Activated naive CD8-positive, alpha-beta T cell treated with anti-CD3 and anti-CD28 coated beads, Interleukin-2, amount 50 U/mL, for 24 hours (primary cell): ENCODE measurements at regions not wholly inside any gene's neighbourhood (a gene's known extent, or its start where the extent isn't known, plus 50 kb on each side); places are given as distances from the start of the nearest gene placed in this dataset.

Experiments
- ATAC-seq: fragments of 150-1000 bp; cut with Tn5 transposase; one replicate; pipeline ENCODE4 v1.10.0; 2021
- DNase-seq: peaks from one replicate; pipeline ENCODE4 v3.0.0; 2021
- H3K27ac Mint-ChIP-seq: one replicate; pipeline ENCODE4 v1.8.0; 2021; ENCODE audit warnings: mild to moderate bottlenecking, mixed read lengths
- H3K27me3 Mint-ChIP-seq: one replicate; pipeline ENCODE4 v1.8.0; 2021; ENCODE audit warnings: mixed read lengths
- H3K36me3 Mint-ChIP-seq: one replicate; pipeline ENCODE4 v1.8.0; 2021; ENCODE audit warnings: low read depth, mixed read lengths
- H3K4me1 Mint-ChIP-seq: one replicate; pipeline ENCODE4 v1.8.0; 2021; ENCODE audit warnings: mixed read lengths
- H3K4me3 Mint-ChIP-seq: one replicate; pipeline ENCODE4 v1.8.0; 2021; ENCODE audit warnings: mild to moderate bottlenecking, moderate library complexity, mixed read lengths
- H3K9me3 Mint-ChIP-seq: one replicate; pipeline ENCODE4 v1.8.0; 2021; ENCODE audit warnings: mixed read lengths

DNA sequence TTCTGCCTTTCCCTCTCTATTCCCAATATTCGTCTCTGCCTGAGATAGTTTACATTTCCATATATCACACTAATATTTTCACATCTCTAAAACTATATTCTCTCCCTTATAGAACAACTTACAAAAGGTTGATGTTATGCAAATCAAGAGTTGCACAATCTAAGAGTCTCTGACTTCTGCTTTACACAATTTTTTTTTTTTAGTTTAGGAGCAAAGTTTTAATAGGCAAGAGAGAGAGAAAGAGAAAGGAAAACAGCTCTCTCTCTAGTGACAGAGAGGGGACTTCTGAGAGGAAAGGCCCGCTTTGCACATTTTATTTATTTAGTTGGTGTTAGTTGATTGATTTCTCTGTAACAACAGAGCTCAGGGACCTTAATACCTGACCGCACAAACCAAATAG lies 380.2 kb downstream of the TXNL1 start:
- ATAC-seq (no peak), DNase-seq (no peak)
- Mint-ChIP-seq H3K27ac (no peak overlapping the region), H3K4me1 (peaks cover 7% of the 10 kb centered on the region), H3K36me3 (no peaks in the 10 kb centered on the region), H3K27me3 (no peaks in the 10 kb centered on the region), H3K4me3 (no peak overlapping the region), H3K9me3 (no peaks in the 10 kb centered on the region)

DNA sequence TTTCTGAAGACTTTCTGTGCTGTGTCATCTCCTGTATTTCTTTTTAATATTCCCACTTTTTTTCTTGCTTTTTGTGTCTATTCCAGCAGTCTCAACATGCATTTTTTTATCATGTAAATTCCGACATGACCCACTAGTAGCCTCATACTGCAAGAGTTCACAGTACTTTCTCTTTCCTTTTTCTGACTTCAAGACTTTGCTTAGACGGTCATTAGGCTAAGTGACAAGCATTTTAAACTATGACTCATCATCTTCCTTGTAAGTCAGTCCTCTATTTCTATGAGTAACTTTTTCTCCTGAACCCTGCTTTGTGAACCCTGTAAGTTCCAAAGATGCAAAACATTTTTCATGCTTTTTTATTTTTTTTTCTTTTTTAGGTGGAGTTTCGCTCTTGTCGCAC lies 381.2 kb downstream of the TXNL1 start:
- ATAC-seq: no peak
- H3K27ac Mint-ChIP-seq: no peak overlapping the region
- H3K9me3 Mint-ChIP-seq: no peaks in the 10 kb centered on the region
- H3K27me3 Mint-ChIP-seq: no peaks in the 10 kb centered on the region
- DNase-seq: no peak
- no peaks in the 10 kb centered on the region for H3K36me3 Mint-ChIP-seq
- no peak overlapping the region for H3K4me3 Mint-ChIP-seq
- H3K4me1 Mint-ChIP-seq: peaks cover 7% of the 10 kb centered on the region

DNA sequence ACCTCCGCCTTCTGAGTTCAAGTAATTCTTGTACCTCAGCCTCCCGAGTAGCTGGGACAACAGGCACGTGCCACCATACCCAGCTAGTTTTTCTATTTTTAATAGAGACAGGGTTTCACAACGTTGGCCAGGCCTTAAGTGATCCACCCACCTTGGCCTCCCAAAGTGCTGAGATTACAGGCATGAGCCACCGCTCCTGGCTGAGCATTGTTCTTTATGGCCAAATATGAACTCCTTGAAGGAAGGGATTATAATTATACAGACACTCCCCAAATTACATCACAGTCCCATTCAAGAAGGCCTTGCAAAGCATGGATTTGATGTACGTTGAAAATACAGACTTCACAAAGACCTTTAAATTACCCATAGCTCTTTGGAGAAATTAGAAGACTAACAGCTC lies 381.7 kb downstream of the TXNL1 start:
- no peaks in the 10 kb centered on the region for H3K36me3 Mint-ChIP-seq
- no peak overlapping the region for H3K4me3 Mint-ChIP-seq
- no peak overlapping the region for H3K27ac Mint-ChIP-seq
- H3K9me3 Mint-ChIP-seq: no peaks in the 10 kb centered on the region
- ATAC-seq: no peak
- no peaks in the 10 kb centered on the region for H3K27me3 Mint-ChIP-seq
- DNase-seq: no peak
- H3K4me1 Mint-ChIP-seq: peaks cover 7% of the 10 kb centered on the region

DNA sequence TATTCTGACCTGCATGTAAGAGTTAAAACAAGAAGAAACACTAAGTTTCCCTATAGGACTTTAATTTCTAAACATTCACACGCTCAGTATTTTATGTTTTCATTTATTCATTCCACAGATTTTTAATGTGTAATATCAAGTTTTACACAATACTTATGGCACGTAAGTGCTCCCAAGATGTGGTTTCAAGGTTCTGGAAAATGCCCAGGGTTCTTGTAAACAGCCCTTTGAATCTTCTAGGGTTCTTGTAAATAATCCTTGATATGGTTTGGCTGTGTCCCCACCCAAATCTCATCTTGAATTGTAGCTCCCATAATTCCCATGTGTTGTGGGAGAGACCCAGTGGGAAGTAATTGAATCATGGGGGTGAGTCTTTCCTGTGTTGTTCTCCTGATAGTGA lies 383.0 kb downstream of the TXNL1 start:
- ATAC-seq (no peak), DNase-seq (no peak)
- Mint-ChIP-seq H3K9me3 (no peaks in the 10 kb centered on the region), H3K27me3 (no peaks in the 10 kb centered on the region), H3K27ac (no peak overlapping the region), H3K4me3 (no peak overlapping the region), H3K36me3 (no peaks in the 10 kb centered on the region), H3K4me1 (peaks cover 7% of the 10 kb centered on the region)

DNA sequence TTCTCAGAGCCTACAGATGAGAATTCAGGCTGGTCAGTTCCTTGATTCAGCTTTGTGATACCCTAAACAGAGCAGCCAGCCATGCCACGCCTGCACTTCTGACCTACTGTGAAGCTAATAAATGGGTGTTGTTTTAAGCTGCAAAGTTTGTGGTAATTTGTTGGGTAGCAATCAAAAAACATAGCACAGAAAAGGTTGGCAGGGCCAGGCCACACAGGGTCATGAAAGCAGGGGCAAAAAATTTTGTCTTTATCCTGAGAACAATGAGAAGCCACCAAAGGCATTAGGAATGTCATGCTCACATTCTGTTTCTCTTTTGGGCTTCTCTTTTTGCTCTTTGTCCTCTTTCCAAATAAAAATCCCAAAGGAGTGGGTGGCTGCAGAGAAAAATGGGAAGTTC lies 385.9 kb downstream of the TXNL1 start:
- Mint-ChIP-seq H3K36me3 (no peaks in the 10 kb centered on the region), H3K27ac (no peak overlapping the region), H3K4me1 (peaks cover 7% of the 10 kb centered on the region), H3K9me3 (no peaks in the 10 kb centered on the region), H3K27me3 (no peaks in the 10 kb centered on the region), H3K4me3 (no peak overlapping the region)
- no peak for ATAC-seq
- DNase-seq: no peak

DNA sequence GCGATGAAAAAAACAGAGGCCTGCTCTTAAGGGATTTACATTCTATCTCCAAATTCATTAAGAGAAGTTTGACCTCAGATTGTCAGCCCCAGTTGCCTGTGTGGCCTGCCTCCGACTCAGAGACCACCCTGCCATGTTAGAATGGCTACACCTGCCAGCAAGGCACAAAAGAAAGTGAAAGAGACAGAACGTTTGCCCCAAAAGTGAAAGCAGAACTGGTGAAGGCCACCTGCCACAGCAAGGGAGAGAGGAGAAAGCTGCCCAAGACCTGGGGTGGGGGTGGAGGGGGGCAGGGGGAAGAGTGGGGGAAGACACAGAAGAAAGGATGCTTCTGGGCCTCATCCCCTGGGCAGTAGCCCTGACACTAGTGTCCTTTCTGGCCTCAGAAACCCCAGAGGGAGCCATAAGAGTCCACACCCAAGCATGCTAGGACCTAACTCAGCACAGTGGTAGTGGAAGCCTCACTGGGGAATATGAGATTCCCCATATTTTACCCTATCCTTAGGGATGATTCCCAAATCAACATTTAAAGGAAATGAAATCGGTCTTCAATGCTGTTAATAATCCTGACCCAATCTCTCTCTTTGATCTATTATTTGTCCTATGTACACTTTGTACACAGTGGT lies 389.7 kb downstream of the TXNL1 start:
- no peak for DNase-seq
- H3K9me3 Mint-ChIP-seq: no peaks in the 10 kb centered on the region
- H3K27ac Mint-ChIP-seq: no peak overlapping the region
- ATAC-seq: peak; percentile 33
- peaks cover 10% of the 10 kb centered on the region for H3K4me1 Mint-ChIP-seq
- no peaks in the 10 kb centered on the region for H3K27me3 Mint-ChIP-seq
- no peaks in the 10 kb centered on the region for H3K36me3 Mint-ChIP-seq
- H3K4me3 Mint-ChIP-seq: no peak overlapping the region

DNA sequence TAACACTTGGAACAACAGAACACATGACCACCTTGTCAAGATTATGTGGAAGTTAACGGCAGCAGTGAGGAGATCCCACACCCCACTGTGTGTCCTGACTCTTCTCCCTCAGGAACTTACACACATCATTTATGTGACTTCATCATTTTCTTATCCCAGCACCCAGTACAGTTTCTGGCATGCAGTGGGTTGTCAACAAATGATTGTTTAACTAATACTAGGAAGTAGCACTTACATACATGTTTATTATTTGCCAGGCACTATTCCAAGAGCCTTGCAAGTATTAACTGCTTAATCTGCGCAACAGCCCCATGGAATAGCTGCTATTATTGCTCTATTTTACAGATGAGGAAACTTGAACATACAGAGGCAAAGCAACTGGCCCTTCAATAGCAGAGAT lies 391.5 kb downstream of the TXNL1 start:
- Mint-ChIP-seq H3K9me3 (no peaks in the 10 kb centered on the region), H3K4me3 (no peak overlapping the region), H3K27me3 (no peaks in the 10 kb centered on the region), H3K27ac (no peak overlapping the region), H3K36me3 (no peaks in the 10 kb centered on the region), H3K4me1 (peaks cover 10% of the 10 kb centered on the region)
- DNase-seq (no peak), ATAC-seq (no peak)

DNA sequence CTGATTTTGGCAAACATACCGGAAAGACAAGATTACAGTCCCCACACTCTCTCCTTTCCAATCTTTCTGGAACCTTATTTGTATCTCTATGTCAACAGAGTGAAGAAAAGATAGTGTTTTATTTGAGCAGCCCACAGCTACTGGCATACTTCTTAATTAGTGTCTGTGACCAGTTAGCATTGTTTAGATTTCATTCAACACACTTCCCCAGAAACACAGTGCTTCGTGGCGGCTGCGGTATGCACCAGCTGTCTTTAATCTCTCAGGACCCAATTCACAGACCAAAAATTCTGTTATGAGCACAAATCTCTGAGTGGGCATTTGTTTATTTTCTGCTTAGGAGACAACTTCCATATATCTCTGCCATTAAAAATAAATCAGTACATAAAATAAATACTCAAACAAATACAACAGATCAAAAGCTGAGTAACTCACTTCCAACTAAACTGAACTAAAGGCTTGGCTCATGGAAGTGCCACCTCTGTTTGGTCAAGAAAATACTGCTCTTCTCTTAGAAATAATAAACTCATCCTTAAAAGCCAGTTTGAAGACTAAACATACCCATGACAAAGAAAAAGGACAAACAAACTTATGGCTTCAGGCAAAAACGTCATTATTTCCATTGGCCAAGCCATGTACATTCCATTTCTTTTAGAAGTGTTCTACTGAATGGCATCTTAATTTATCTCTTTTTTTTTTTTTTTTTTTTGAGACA lies 392.4 kb downstream of the TXNL1 start:
- Mint-ChIP-seq H3K27ac (no peak overlapping the region), H3K9me3 (no peaks in the 10 kb centered on the region), H3K4me3 (no peak overlapping the region), H3K36me3 (no peaks in the 10 kb centered on the region), H3K27me3 (no peaks in the 10 kb centered on the region), H3K4me1 (peaks cover 10% of the 10 kb centered on the region)
- no peak for ATAC-seq
- DNase-seq: no peak

DNA sequence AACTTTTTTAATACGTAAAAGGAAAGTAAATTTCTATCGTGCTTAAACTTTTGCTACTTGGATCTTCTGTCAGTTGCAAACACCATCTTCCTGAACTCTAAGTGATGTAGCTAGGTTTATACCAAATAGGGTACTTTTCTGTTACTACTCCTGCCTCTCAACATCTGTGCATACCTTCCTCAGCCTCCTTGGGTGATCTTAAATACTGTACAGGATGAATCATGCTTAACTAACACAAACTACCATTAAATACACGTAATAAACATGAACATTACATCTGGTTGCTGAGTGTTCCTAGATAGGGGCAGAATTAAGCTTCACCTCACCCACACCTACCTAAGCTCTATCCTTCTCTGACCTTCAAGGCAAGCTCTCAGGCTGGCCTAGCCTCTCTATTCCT lies 398.0 kb downstream of the TXNL1 start:
- H3K36me3 Mint-ChIP-seq: no peaks in the 10 kb centered on the region
- no peaks in the 10 kb centered on the region for H3K27me3 Mint-ChIP-seq
- H3K9me3 Mint-ChIP-seq: peaks cover 8% of the 10 kb centered on the region
- H3K27ac Mint-ChIP-seq: no peak overlapping the region
- H3K4me1 Mint-ChIP-seq: peaks cover 6% of the 10 kb centered on the region
- ATAC-seq: no peak
- DNase-seq: no peak
- H3K4me3 Mint-ChIP-seq: no peak overlapping the region

DNA sequence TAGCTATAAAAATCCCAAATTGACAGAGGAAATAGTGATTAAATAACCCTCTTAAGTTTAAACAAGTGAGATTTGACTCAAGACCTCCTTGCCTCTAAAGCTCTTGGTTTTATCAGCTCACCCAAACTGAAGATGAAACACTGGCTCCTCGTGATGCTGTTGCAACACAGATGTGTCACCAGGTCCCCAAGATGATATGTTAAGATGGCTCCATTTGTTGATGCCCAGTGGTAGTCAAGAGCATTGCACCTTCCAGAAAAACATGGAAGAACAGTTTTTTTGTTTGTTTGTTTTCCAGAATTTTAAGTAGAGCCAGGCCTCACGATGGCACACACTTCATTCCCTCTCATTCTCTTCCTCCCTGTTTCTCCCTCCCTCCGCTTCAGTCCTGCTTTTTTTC lies 399.8 kb downstream of the TXNL1 start:
- Mint-ChIP-seq H3K9me3 (peaks cover 8% of the 10 kb centered on the region), H3K4me1 (peaks cover 10% of the 10 kb centered on the region), H3K27ac (no peak overlapping the region), H3K36me3 (no peaks in the 10 kb centered on the region), H3K4me3 (no peak overlapping the region), H3K27me3 (peaks cover 3% of the 10 kb centered on the region)
- DNase-seq: no peak
- ATAC-seq: no peak

DNA sequence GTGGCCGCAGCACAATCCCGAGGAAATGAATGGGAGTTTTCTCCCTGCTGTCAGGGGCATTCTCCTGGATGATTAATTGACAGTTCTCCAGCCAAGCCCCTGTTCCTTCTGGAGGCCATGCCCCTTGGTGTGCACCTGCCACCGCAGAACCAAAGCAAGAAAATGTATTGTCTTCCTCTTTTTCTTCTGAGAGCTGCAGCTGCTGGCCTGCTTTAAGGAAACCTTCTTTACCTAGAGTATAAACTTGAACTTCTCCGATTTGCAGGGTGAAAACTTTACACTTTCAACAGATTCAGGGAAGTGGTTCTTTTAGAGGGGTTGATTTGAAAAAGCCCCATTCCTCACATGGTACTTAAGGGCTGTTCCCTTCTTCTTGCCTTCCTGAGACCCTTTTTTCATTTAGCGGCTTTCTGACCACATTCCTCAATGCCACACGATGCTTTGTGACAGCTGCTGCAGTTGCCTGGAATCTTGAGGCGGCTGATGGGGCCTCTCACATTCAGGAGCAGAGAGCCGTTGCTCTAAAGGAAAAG lies 402.8 kb downstream of the TXNL1 start:
- no peak for ATAC-seq
- Mint-ChIP-seq H3K4me1 (peaks cover 10% of the 10 kb centered on the region), H3K4me3 (no peak overlapping the region), H3K27ac (peak overlapping the region; percentile 53), H3K36me3 (no peaks in the 10 kb centered on the region), H3K27me3 (peaks cover 3% of the 10 kb centered on the region), H3K9me3 (peaks cover 19% of the 10 kb centered on the region)
- no peak for DNase-seq

DNA sequence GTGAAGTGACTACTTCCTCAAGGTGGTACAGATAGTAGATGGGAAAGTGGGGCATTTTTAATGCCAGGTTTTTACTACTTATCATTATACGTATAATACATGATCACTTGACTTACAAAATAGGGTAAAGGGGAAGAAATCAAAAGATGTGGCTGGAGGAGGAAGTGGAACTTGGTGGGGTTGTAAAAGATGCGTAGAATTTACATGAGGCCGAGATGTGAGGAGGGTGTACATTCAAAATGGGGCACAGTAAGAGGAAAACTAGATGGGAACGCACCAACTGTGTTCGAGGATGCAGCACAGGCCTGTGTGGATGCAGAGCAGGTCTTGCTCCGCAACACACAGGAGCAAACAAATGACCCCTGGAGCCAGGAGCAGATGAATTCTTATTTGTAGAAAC lies 403.3 kb downstream of the TXNL1 start:
- no peak overlapping the region for H3K4me3 Mint-ChIP-seq
- H3K27ac Mint-ChIP-seq: peak overlapping the region; percentile 53
- no peak for ATAC-seq

DNA sequence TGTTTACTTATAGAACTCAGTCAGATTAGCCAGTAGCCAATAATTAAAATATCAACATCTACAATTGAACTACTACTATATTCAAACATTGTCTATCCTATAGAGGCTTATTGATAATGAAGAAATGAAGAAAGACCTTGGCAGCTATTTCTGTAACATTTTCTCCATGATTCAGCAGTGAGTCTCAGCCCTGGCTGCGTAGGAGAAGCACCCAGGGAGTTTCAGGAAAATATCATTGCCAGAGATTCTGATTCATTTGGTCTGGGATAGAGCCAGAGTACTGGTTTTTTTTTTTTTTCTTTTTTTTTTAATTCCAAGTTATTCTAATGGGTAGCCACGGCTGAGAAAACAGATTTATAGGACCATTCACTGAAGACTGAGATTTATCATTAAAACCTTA lies 404.8 kb downstream of the TXNL1 start:
- DNase-seq (no peak), ATAC-seq (no peak)
- no peak overlapping the region for H3K4me3 Mint-ChIP-seq

More for the DNA sequence above, 403.3 kb downstream of the TXNL1 start:
- H3K36me3 Mint-ChIP-seq: no peaks in the 10 kb centered on the region
- no peak for DNase-seq
- peaks cover 3% of the 10 kb centered on the region for H3K27me3 Mint-ChIP-seq
- peaks cover 20% of the 10 kb centered on the region for H3K9me3 Mint-ChIP-seq
- peaks cover 10% of the 10 kb centered on the region for H3K4me1 Mint-ChIP-seq

DNA sequence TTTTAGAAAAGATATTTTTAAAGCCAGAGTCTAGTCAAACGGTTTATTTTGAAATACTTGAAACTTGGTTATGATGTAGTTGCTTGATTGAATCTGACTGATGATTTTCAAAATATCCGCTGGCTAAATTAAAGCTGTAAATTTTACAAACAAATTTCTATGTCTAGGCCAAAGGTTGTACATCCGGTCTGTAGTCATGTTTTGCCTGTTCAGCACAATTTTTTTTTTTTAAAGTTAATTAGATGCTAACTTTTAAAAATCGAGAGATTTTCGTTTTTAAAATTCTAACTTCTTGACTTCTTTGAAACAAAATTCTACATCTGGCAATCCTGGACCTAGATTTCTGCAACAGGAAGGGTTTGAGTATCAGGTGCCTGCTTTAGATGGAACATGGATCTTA lies 412.4 kb downstream of the TXNL1 start:
- ATAC-seq: no peak
- Mint-ChIP-seq H3K27me3 (no peaks in the 10 kb centered on the region), H3K4me1 (no peaks in the 10 kb centered on the region), H3K4me3 (no peak overlapping the region), H3K9me3 (peaks cover 18% of the 10 kb centered on the region), H3K36me3 (no peaks in the 10 kb centered on the region), H3K27ac (no peak overlapping the region)
- no peak for DNase-seq

More for the DNA sequence above, 404.8 kb downstream of the TXNL1 start:
- H3K27ac Mint-ChIP-seq: no peak overlapping the region
- peaks cover 17% of the 10 kb centered on the region for H3K9me3 Mint-ChIP-seq
- H3K36me3 Mint-ChIP-seq: no peaks in the 10 kb centered on the region
- peaks cover 3% of the 10 kb centered on the region for H3K27me3 Mint-ChIP-seq
- peaks cover 10% of the 10 kb centered on the region for H3K4me1 Mint-ChIP-seq

DNA sequence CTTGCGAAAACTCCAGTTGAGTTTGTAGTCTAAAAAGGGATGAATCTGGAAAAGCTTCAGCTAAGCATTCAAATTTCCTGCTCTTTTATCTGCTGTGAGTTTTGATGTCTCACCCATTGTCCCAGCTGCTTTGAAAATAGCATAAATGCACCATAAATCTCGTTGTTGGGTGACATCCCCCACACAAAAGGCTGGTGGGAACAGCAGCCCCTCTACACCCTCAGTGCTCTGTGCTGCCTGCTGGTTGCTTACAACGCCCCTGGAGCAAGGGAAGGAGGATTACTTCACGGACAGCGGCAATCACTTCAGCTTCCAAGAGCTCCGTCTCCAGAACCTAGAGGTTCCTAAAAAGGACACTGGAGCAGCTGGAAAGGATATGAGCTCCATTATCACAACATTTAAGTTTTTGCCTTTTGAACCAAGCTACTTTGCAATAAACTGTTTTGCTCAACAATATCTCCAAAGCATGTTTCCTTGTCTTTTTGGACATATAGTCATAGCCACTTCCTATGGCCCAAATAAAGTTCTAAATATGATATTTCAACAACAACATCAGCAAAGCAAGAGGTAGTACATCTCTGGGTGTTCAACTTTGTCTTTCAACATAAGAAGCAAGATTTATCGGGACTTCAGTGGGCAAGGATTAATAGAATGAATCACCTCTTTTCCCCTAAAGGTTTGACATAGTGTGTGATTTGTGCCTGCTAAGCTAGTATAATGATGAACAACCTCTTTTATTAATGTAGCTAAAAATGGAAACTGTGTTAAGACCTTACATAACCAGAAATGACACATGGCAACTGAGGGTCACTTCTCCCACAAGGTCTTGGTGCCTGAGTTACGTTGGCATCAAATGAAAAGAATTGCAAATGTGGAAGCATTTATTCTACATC lies 413.5 kb downstream of the TXNL1 start:
- Mint-ChIP-seq H3K36me3 (no peaks in the 10 kb centered on the region), H3K9me3 (peaks cover 12% of the 10 kb centered on the region), H3K27me3 (no peaks in the 10 kb centered on the region), H3K4me1 (no peaks in the 10 kb centered on the region), H3K4me3 (no peak overlapping the region), H3K27ac (no peak overlapping the region)
- DNase-seq (no peak), ATAC-seq (no peak)
